Activated CD4-positive, CD25-positive, alpha-beta regulatory T cell (primary cell): ENCODE measurements at regions not wholly inside any gene's neighbourhood (a gene's known extent, or its start where the extent isn't known, plus 50 kb on each side); places are given as distances from the start of the nearest gene placed in this dataset.

Experiments
- DNase-seq, 4 experiments: peaks; one replicate each; lab custom pipeline; 2025; lab: John Stamatoyannopoulos, UW

- no peak for DNase-seq
Observed at GRCh38 chr6:20313960-20314530, 87.6 kb upstream of the E2F3 start.

- DNase-seq, result no peak
Observed at GRCh38 chr6:20314866-20315845, 86.5 kb upstream of the E2F3 start.

GRCh38 chr6:20317430-20317829, 84.2 kb upstream of the E2F3 start:
- no peak for DNase-seq

GRCh38 chr6:20318851-20319387, 82.8 kb upstream of the E2F3 start:
- no peak for DNase-seq

GRCh38 chr6:20319520-20320357, 81.9 kb upstream of the E2F3 start:
- DNase-seq, result peak; percentile 33 to 72 (median 59)

- DNase-seq, result no peak
Observed at GRCh38 chr6:20325641-20326421, 75.8 kb upstream of the E2F3 start.

- no peak for DNase-seq
Observed at GRCh38 chr6:20326422-20326728, 75.3 kb upstream of the E2F3 start.

GRCh38 chr6:20327141-20327540, 74.5 kb upstream of the E2F3 start:
- DNase-seq, result no peak

GRCh38 chr6:20328266-20328923, 73.3 kb upstream of the E2F3 start:
- DNase-seq, result no peak

GRCh38 chr6:20328924-20329300, 72.8 kb upstream of the E2F3 start:
- DNase-seq, result no peak

GRCh38 chr6:20331042-20331441, 70.6 kb upstream of the E2F3 start:
- no peak for DNase-seq

- no peak for DNase-seq
Observed at GRCh38 chr6:20331625-20332024, 70.1 kb upstream of the E2F3 start.

GRCh38 chr6:20332441-20333006, 69.2 kb upstream of the E2F3 start:
- no peak for DNase-seq

GRCh38 chr6:20333721-20334269, 67.9 kb upstream of the E2F3 start:
- DNase-seq, result no peak

GRCh38 chr6:20334334-20334733, 67.3 kb upstream of the E2F3 start:
- DNase-seq, result no peak

GRCh38 chr6:20334962-20335361, 66.7 kb upstream of the E2F3 start:
- DNase-seq, result no peak

GRCh38 chr6:20335872-20336271, 65.8 kb upstream of the E2F3 start:
- no peak for DNase-seq

- no peak for DNase-seq
Observed at GRCh38 chr6:20338156-20338555, 63.5 kb upstream of the E2F3 start.

- no peak for DNase-seq
Observed at GRCh38 chr6:20340068-20340848, 61.4 kb upstream of the E2F3 start.

GRCh38 chr6:20341096-20341495, 60.6 kb upstream of the E2F3 start:
- no peak for DNase-seq
